ENCODE measurements at regions not wholly inside any gene's neighbourhood (a gene's known extent, or its start where the extent isn't known, plus 50 kb on each side); places are given as distances from the start of the nearest gene placed in this dataset.

DNA sequence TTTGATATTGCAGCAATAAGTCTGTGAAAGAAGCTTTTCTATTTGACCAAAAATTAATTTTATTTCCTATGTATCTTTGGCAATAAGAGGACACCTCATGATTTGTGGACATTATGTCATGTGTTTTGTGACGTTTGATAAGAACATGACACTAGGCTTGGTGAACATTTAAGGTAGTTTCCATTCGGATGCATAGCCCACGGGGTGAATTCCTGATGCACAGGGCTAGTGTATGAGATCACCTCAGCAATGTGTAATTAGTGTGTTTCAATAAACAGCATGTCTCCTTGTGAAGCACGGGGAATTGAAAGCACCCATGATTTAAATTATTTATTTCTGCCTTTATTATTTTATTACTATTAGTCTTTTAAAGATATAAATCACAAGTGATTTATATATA, 146.1 kb upstream of the LINC00305 start:
- TF ChIP-seq, protein P1, sequence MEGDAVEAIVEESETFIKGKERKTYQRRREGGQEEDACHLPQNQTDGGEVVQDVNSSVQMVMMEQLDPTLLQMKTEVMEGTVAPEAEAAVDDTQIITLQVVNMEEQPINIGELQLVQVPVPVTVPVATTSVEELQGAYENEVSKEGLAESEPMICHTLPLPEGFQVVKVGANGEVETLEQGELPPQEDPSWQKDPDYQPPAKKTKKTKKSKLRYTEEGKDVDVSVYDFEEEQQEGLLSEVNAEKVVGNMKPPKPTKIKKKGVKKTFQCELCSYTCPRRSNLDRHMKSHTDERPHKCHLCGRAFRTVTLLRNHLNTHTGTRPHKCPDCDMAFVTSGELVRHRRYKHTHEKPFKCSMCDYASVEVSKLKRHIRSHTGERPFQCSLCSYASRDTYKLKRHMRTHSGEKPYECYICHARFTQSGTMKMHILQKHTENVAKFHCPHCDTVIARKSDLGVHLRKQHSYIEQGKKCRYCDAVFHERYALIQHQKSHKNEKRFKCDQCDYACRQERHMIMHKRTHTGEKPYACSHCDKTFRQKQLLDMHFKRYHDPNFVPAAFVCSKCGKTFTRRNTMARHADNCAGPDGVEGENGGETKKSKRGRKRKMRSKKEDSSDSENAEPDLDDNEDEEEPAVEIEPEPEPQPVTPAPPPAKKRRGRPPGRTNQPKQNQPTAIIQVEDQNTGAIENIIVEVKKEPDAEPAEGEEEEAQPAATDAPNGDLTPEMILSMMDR (conservative IDR thresholded peaks at IDR 0.05), result no peak
- TF ChIP-seq ZFX (IDR thresholded peaks at IDR 0.05), result no peak
- H3K27ac ChIP-seq, result no peak overlapping the region

DNA sequence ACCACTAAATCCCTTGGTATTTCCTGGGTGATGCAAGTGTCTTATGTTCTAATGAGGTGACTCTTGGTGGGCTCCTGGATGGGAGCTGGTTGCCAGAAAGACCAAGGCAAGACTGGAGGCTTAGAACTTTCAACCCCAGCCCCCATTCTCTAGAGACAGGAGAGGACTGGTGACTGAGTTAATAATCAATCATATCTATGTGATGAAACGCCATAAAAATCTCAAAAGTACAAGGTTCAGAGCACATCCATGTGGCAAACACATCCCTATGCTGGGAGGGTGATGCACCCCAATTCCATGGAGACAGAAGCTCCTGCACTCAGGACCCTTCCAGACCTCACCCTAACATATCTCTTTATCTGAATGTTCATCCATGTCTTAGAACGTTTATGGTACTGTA, 139.5 kb upstream of the LINC00305 start:
- no peak overlapping the region for H3K27ac ChIP-seq

DNA sequence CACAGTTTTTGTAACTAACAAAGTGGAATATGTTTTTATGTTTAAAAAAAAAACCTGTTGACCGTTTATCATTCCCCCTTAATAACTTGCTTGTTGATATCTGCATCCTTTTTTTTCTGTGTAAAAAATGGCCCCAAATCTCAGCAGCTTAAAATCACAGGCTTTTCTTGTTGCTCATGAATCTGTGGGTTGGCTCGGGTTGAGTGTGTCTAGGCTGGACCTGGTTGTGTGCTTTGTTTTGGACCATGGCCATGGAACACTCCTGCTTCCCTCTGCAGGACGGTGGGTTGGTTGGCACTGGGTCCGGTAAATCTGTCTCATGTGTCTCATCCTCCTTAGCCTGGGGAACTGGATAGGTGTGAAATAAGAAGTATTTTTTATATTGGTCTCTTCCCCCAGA, 139.0 kb upstream of the LINC00305 start:
- no peak overlapping the region for H3K27ac ChIP-seq
- no peak for TF ChIP-seq ZFX (IDR thresholded peaks at IDR 0.05)

More for the DNA sequence above, 139.5 kb upstream of the LINC00305 start:
- TF ChIP-seq, protein P1 (conservative IDR thresholded peaks at IDR 0.05), result no peak
- no peak for TF ChIP-seq ZFX (IDR thresholded peaks at IDR 0.05)

DNA sequence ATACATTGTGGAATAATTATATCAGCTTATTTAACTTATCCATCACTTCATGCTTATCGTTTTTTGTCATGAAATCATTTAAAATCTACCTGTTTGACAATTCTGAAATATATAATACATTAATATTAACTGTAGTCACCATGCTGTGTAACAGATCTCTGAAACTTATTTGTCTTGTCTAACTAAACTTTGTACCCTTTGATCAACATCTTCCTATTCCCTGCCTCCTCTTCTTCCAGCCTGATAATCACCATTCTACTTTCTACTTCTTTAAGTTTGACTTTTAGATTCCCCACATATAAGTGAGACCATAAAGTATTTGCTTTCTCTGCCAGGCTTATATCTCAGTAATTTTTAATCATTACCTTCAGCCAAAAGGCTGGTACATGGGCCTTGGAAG, 134.2 kb upstream of the LINC00305 start:
- TF ChIP-seq, protein P1 (conservative IDR thresholded peaks at IDR 0.05), result no peak
- TF ChIP-seq ZFX (IDR thresholded peaks at IDR 0.05), result no peak
- no peak overlapping the region for H3K27ac ChIP-seq

DNA sequence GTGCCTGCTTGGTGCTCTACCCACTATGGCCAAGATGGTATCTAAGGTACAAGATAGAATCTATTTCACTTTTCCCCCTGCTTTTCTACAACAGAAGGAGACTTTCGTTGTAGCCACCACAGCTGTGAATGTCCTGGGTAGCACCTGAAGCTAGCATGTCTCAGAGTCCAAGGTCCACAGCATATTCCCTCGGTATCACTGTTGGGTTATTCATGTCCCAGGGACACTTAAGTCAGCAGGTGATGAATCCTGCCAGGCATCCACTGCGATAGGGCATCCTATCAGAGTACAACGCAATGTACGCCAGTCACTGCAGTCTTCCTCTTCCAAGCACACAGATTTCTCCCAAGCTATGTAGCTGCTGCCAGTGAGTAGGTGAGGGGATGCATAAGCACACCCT, 129.1 kb upstream of the LINC00305 start:
- TF ChIP-seq, protein P1 (conservative IDR thresholded peaks at IDR 0.05), result no peak
- no peak for TF ChIP-seq ZFX (IDR thresholded peaks at IDR 0.05)

DNA sequence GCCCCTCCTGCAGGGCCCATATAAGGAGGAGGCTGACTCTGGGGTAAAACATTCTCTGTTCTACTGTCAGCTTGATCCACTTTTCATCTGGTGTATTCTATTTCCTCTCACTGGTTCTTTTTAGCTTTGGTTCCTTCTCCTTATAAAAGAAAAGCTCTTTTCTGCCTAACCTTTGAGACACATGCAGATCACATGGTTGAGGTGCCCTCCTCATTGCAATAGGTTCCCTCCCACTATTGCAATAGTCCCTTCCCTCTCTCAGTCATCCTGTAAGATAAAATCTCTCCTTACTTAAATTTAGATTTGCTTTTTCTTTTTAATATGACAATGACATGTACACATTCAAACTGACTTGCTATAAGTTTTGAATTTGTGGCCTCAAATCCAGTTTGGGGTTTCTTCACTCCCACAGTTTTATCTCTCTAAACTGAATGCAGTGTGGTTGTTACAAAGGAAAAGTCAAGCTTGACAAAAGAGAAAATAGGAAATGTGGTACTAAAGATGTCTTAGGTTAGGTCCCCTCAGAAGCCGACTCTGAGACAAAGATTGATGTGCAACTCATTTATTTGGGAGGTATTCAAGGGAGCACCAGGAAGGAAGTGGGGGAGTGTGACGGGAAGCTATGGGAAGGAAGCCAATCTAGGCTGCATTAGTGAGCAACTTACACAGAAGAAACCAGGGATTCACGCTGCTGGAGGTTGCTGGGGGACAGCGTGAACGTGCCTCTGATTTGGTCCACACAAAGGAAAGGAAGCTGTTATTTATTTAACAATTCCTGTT, 127.6 kb upstream of the LINC00305 start:
- TF ChIP-seq, protein P1 (conservative IDR thresholded peaks at IDR 0.05), result no peak
- no peak for TF ChIP-seq ZFX (IDR thresholded peaks at IDR 0.05)
- no peak overlapping the region for H3K27ac ChIP-seq

More for the DNA sequence above, 129.1 kb upstream of the LINC00305 start:
- H3K27ac ChIP-seq, result no peak overlapping the region

DNA sequence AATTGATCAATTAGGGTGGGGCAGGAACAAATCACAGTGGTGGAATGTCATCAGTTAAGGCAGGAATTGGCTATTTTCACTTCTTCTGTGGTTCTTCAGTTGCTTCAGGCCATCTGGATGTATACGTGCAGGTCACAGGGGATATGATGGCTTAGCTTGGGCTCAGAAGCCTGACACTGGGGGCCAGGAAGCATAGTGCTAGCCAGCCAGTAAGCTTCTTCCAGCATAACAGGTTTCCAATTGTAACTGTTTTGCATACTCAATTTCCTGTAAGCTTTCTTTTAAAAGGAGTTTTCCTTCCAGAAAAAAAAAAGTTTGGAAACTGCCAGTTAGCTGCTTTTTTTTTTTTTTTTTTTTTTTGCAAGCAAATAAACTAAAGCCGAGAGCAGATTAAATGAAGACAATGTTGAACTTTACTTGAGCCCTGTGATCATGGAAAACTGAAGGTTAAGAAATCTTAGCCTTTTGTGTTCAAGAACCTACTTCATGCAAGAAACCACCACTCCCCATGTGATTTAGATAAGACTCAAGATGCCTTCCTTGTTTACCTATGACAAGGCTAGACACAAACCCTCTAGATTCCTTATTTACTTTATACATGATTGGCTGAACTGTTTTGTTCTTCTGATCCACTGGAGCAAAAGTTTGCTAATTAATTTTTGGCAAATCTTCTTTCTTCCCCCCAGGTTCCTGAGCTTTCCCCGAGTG, 126.9 kb upstream of the LINC00305 start:
- TF ChIP-seq, protein P1 (conservative IDR thresholded peaks at IDR 0.05), result no peak
- no peak for TF ChIP-seq ZFX (IDR thresholded peaks at IDR 0.05)
- H3K27ac ChIP-seq, result no peak overlapping the region
